Esophagus muscularis mucosa (tissue), 4 donors: ENCODE measurements at regions not wholly inside any gene's neighbourhood (a gene's known extent, or its start where the extent isn't known, plus 50 kb on each side); places are given as distances from the start of the nearest gene placed in this dataset.

Experiments
- DNase-seq: peaks from one replicate; pipeline ENCODE4 v3.0.0-alpha.2; 2017; ENCODE audit errors: extremely low spot score
- H3K27ac ChIP-seq, 4 donors: fragments of 200-600 bp; sonication (generic); replicated peaks in 1 of 4; 1 replicate in 3 of 4; 2 replicates in 1 of 4; pipeline ENCODE4 v1.5.1; 2016 to 2019; ENCODE audit warnings: mild to moderate bottlenecking in 1 of 4
- H3K27me3 ChIP-seq, 4 donors: fragments of 200-600 bp; sonication (generic); one replicate each; pipeline versions ENCODE4 v1.5.1 to v1.6.0; 2016 to 2019
- H3K36me3 ChIP-seq, 4 donors: fragments of 200-600 bp; sonication (generic); one replicate each; pipeline ENCODE4 v1.5.1; 2016 to 2019
- H3K4me1 ChIP-seq, 4 donors: fragments of 200-600 bp; sonication (generic); one replicate each; pipeline ENCODE4 v1.5.1; 2016 to 2019
- H3K4me3 ChIP-seq, 4 donors: fragments of 200-600 bp; sonication (generic); 1 replicate in 2 of 4; 2 replicates in 2 of 4; pipeline ENCODE4 v1.5.1; 2016 to 2019; ENCODE audit warnings: mild to moderate bottlenecking in 4 of 4, moderate library complexity in 1 of 4
- H3K9me3 ChIP-seq, 4 donors: fragments of 200-600 bp; sonication (generic); 1 replicate in 3 of 4; 2 replicates in 1 of 4; pipeline ENCODE4 v1.5.1; 2016 to 2019
- CTCF ChIP-seq, 3 experiments: fragments of 200-600 bp in 2 of 3; fragments of 450-650 bp in 1 of 3; sonication (generic) in 2 of 3; IDR thresholded peaks; one replicate each; pipeline ENCODE4 v1.5.1; 2017 to 2019; ENCODE audit warnings: antibody characterized with exemption in 3 of 3, mild to moderate bottlenecking in 2 of 3, moderate library complexity in 1 of 3
- EP300 ChIP-seq: sonication (generic); formaldehyde crosslinking; IDR thresholded peaks from one replicate; pipeline ENCODE4 v1.6.1; 2017; ENCODE audit warnings: antibody characterized with exemption
- POLR2A ChIP-seq: fragments of 450-650 bp; IDR thresholded peaks from one replicate; pipeline ENCODE4 v1.6.1; 2017; ENCODE audit warnings: antibody characterized with exemption, moderate library complexity, mild to moderate bottlenecking, low read depth
- POLR2AphosphoS5 ChIP-seq, 2 donors: sonication (generic); formaldehyde crosslinking; IDR thresholded peaks; one replicate each; pipeline ENCODE4 v1.6.1; 2017; ENCODE audit warnings: antibody characterized with exemption in 2 of 2
- WGBS: methylation state at CpG from one replicate; pipeline ENCODE4 v1.1.5; 2018; 5-methylcytosine and 5-hydroxymethylcytosine counted together
- intact Hi-C: fragments of 100-400 bp; cut with DNase I; formaldehyde crosslinking; loops from one replicate; pipeline ENCODE4 v1.15.1; 2023

- no peaks in the 10 kb centered on the region for H3K27me3 ChIP-seq
- no peak for DNase-seq
- 75% methylated on average over 2 of the region's 2 CpGs for WGBS
- H3K4me1 ChIP-seq, result no peaks in the 10 kb centered on the region
- H3K36me3 ChIP-seq, result no peaks in the 10 kb centered on the region
- TF ChIP-seq EP300 (no peak), POLR2AphosphoS5 (IDR thresholded peaks at IDR 0.05) (no peak)
- H3K27ac ChIP-seq, result no peak overlapping the region
- intact Hi-C loops, result no loop called here
- no peaks in the 10 kb centered on the region for H3K9me3 ChIP-seq
- H3K4me3 ChIP-seq, result no peak overlapping the region
These were observed 810.0 kb upstream of the NR2F2 start for GRCh38 chr15:95520511-95520910.

GRCh38 chr15:95520922-95521321, 809.6 kb upstream of the NR2F2 start:
- intact Hi-C loops, result no loop called here
- Histone ChIP-seq H3K9me3 (peaks cover 0 to under 1% (median 0%) of the 10 kb centered on the region in 4 donors), H3K36me3 (no peaks in the 10 kb centered on the region), H3K4me1 (no peaks in the 10 kb centered on the region), H3K27ac (no peak overlapping the region), H3K27me3 (no peaks in the 10 kb centered on the region), H3K4me3 (no peak overlapping the region)
- TF ChIP-seq POLR2A (no peak), POLR2AphosphoS5 (IDR thresholded peaks at IDR 0.05) (no peak), EP300 (no peak), CTCF (IDR thresholded peaks at IDR 0.05) (no peak)
- no peak for DNase-seq
- 93% methylated on average over 4 of the region's 4 CpGs for WGBS

- no peak for DNase-seq
- Histone ChIP-seq H3K9me3 (peaks cover 0 to 4% (median 0%) of the 10 kb centered on the region in 4 donors), H3K4me1 (no peaks in the 10 kb centered on the region), H3K4me3 (no peak overlapping the region), H3K27me3 (no peaks in the 10 kb centered on the region), H3K27ac (no peak overlapping the region), H3K36me3 (no peaks in the 10 kb centered on the region)
- intact Hi-C loops, result no loop called here
- WGBS, result 84% methylated on average over 3 of the region's 3 CpGs
- TF ChIP-seq POLR2A (no peak), POLR2AphosphoS5 (IDR thresholded peaks at IDR 0.05) (no peak), CTCF (IDR thresholded peaks at IDR 0.05) (no peak), EP300 (no peak)
These were observed 808.0 kb upstream of the NR2F2 start for GRCh38 chr15:95522533-95522932.

- no peak overlapping the region for H3K4me3 ChIP-seq
- no peaks in the 10 kb centered on the region for H3K27me3 ChIP-seq
- TF ChIP-seq POLR2AphosphoS5 (IDR thresholded peaks at IDR 0.05) (no peak), POLR2A (no peak), EP300 (no peak), CTCF (IDR thresholded peaks at IDR 0.05) (no peak)
- DNase-seq, result no peak
- peaks cover 0 to 4% (median 0%) of the 10 kb centered on the region in 4 donors for H3K9me3 ChIP-seq
- H3K4me1 ChIP-seq, result peaks cover 0 to 13% (median 6%) of the 10 kb centered on the region in 4 donors
- H3K27ac ChIP-seq, result no peak overlapping the region
- intact Hi-C loops, result no loop called here
- H3K36me3 ChIP-seq, result no peaks in the 10 kb centered on the region
- 91% methylated on average over 3 of the region's 3 CpGs for WGBS
These were observed 801.6 kb upstream of the NR2F2 start for GRCh38 chr15:95528920-95529319.

GRCh38 chr15:95536638-95537037, 793.9 kb upstream of the NR2F2 start:
- TF ChIP-seq EP300 (no peak), POLR2A (no peak), CTCF (IDR thresholded peaks at IDR 0.05) (no peak), POLR2AphosphoS5 (IDR thresholded peaks at IDR 0.05) (no peak)

More at GRCh38 chr15:95536638-95537037, 793.9 kb upstream of the NR2F2 start:
- no peaks in the 10 kb centered on the region for H3K27me3 ChIP-seq
- H3K27ac ChIP-seq, result no peak overlapping the region
- WGBS, result 94% methylated on average over 11 of the region's 11 CpGs
- intact Hi-C loops, result no loop called here
- no peaks in the 10 kb centered on the region for H3K9me3 ChIP-seq
- H3K4me1 ChIP-seq, result peaks cover 0 to 7% (median 0%) of the 10 kb centered on the region in 4 donors
- no peaks in the 10 kb centered on the region for H3K36me3 ChIP-seq
- H3K4me3 ChIP-seq, result no peak overlapping the region
- no peak for DNase-seq
